Osteocyte (in vitro differentiated cells): ENCODE measurements at regions not wholly inside any gene's neighbourhood (a gene's known extent, or its start where the extent isn't known, plus 50 kb on each side); places are given as distances from the start of the nearest gene placed in this dataset.

Experiments used
- DNase-seq: peaks from one replicate; pipeline ENCODE4 v3.0.0; 2021; ENCODE audit warnings: mixed read lengths; ENCODE audit not compliant: unreplicated experiment; ENCODE audit errors: extremely low spot score
- H3K27ac Mint-ChIP-seq: one replicate; pipeline ENCODE4 v1.8.0; 2021; ENCODE audit warnings: mild to moderate bottlenecking, mixed read lengths; ENCODE audit not compliant: unreplicated experiment
- H3K27me3 Mint-ChIP-seq: one replicate; pipeline ENCODE4 v1.8.0; 2021; ENCODE audit warnings: mixed read lengths; ENCODE audit not compliant: unreplicated experiment
- H3K36me3 Mint-ChIP-seq: one replicate; pipeline ENCODE4 v1.8.0; 2021; ENCODE audit warnings: mixed read lengths; ENCODE audit not compliant: unreplicated experiment
- H3K4me1 Mint-ChIP-seq: one replicate; pipeline ENCODE4 v1.8.0; 2021; ENCODE audit warnings: mixed read lengths; ENCODE audit not compliant: unreplicated experiment
- H3K4me3 Mint-ChIP-seq: one replicate; pipeline ENCODE4 v1.8.0; 2021; ENCODE audit warnings: mild to moderate bottlenecking, moderate library complexity, mixed read lengths; ENCODE audit not compliant: unreplicated experiment
- H3K9me3 Mint-ChIP-seq: one replicate; pipeline ENCODE4 v1.8.0; 2021; ENCODE audit warnings: mixed read lengths; ENCODE audit not compliant: unreplicated experiment
- TF ChIP-seq, protein P1 (sequence below): fragments of 200-600 bp; sonication (generic); IDR thresholded peaks from 2 replicates; pipeline ENCODE4 v1.5.0; 2021; ENCODE audit warnings: antibody characterized with exemption, mild to moderate bottlenecking, moderate library complexity

DNA sequence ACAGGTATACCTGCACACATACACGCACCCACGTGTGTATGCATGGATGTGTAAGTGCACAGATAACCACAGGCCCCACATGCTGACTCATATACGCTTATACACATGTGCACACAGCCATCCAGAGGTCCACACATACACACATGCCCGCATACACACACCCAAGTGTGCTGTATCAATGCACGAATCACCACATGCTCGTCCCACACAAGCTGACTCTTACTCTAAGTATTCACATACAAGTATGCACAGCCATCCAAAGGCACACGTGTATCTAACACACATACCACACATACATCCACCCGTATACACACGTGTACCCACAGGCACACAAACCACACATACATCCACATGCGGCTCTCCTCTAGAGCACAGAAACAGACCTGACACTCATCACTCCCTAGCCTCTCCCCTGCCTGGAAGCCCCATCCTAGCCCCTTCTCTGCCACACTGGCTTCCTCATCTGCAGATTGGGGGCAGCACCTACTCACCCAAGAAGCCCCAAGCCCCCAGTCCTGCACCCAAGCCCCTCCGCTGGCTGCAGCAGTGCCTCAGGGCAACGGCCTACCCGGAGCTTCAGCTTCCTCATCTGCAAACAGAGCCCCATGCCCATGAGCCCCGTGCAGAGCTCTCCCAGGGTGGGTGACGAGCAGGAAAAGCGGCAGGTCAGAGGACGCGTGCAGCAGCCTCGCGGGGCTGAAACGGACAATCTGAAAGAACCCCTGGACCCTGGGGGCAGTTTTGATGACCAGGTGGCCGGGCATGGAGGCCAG lies 105.4 kb downstream of the NCOR2 start:
- no peaks in the 10 kb centered on the region for H3K9me3 Mint-ChIP-seq
- H3K27ac Mint-ChIP-seq, result no peak overlapping the region
- TF ChIP-seq, protein P1, sequence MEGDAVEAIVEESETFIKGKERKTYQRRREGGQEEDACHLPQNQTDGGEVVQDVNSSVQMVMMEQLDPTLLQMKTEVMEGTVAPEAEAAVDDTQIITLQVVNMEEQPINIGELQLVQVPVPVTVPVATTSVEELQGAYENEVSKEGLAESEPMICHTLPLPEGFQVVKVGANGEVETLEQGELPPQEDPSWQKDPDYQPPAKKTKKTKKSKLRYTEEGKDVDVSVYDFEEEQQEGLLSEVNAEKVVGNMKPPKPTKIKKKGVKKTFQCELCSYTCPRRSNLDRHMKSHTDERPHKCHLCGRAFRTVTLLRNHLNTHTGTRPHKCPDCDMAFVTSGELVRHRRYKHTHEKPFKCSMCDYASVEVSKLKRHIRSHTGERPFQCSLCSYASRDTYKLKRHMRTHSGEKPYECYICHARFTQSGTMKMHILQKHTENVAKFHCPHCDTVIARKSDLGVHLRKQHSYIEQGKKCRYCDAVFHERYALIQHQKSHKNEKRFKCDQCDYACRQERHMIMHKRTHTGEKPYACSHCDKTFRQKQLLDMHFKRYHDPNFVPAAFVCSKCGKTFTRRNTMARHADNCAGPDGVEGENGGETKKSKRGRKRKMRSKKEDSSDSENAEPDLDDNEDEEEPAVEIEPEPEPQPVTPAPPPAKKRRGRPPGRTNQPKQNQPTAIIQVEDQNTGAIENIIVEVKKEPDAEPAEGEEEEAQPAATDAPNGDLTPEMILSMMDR, result no peak
- H3K4me3 Mint-ChIP-seq, result no peak overlapping the region
- no peak for DNase-seq
- no peaks in the 10 kb centered on the region for H3K27me3 Mint-ChIP-seq
- peaks cover 37% of the 10 kb centered on the region for H3K36me3 Mint-ChIP-seq
- H3K4me1 Mint-ChIP-seq, result peaks cover 47% of the 10 kb centered on the region

DNA sequence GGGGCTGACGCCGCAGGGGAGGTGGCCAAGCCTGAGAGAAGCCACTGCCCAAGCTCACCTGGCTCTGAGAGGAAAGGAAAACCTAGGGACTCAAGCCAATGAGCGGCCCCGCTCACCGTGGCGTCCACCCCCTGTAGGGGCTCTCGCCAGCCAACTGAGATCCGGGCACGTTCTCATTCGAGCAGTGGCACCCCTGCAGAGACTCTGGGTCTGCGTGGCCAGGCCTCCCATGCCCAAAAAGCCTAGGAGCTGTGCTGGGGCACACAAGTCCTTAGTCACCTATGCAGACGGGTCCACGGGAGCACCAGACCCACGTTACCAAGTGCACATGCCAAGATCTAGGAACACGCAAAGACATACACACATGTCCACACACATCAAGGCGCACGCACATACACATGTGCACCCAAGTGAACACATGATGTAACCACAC lies 106.2 kb downstream of the NCOR2 start:
- Mint-ChIP-seq H3K36me3 (peaks cover 38% of the 10 kb centered on the region), H3K27me3 (no peaks in the 10 kb centered on the region)

GRCh38 chr12:124460771-124461170 lies 106.6 kb downstream of the NCOR2 start:
- Mint-ChIP-seq H3K9me3 (no peaks in the 10 kb centered on the region), H3K4me1 (peaks cover 39% of the 10 kb centered on the region), H3K36me3 (peaks cover 37% of the 10 kb centered on the region), H3K27me3 (no peaks in the 10 kb centered on the region), H3K4me3 (no peak overlapping the region), H3K27ac (no peak overlapping the region)
- DNase-seq, result no peak
- TF ChIP-seq, protein P1, result no peak

More for the DNA sequence above, 106.2 kb downstream of the NCOR2 start:
- DNase-seq, result no peak
- Mint-ChIP-seq H3K4me3 (no peak overlapping the region), H3K27ac (no peak overlapping the region), H3K4me1 (peaks cover 43% of the 10 kb centered on the region), H3K9me3 (no peaks in the 10 kb centered on the region)
- TF ChIP-seq, protein P1, result no peak

DNA sequence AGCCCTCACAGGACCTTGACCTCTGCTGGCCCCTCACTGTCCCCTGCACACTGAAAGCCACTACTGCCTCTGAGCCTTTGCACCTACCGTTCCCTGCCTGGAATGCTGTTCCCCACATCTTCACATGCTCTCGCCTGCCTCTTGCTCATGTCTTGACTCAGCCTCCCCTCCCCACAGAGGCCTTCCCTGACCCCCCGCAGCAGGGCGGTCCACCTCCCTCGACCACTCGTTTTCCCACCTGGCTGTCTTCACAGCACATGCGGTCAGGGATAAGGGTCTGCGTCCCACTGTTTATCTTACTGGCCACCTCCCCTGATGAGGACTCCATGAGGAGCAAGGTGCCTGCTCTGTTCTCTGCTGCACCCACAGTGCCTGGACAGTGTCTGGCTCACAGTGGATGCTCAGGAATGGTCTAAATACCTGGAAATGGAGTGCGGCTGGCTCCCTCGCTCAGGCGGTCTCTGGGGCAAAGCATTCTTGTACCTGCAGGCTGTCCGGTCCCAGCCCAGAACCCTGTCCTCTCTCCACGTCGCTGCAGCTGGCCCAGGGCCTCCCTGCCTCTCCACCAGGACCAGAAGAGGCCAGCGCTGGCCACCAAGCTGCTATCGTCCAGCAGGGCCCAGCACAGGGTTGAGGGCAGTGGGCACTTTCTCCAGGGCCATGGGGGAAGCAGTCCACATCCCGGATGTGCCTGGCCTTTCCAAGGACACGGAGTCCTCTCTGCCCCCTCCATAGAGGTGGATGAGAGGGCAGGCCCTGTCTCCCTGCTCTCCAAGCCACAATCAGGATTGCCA lies 107.4 kb downstream of the NCOR2 start:
- DNase-seq, result no peak
- H3K27me3 Mint-ChIP-seq, result no peaks in the 10 kb centered on the region
- H3K9me3 Mint-ChIP-seq, result no peaks in the 10 kb centered on the region
- TF ChIP-seq, protein P1, result no peak
- peaks cover 35% of the 10 kb centered on the region for H3K36me3 Mint-ChIP-seq
- H3K27ac Mint-ChIP-seq, result no peak overlapping the region
- no peak overlapping the region for H3K4me3 Mint-ChIP-seq
- peaks cover 36% of the 10 kb centered on the region for H3K4me1 Mint-ChIP-seq
